ENCODE measurements at regions not wholly inside any gene's neighbourhood (a gene's known extent, or its start where the extent isn't known, plus 50 kb on each side); places are given as distances from the start of the nearest gene placed in this dataset.

GRCh38 chr5:174292348-174292747, 246.8 kb downstream of the NSG2 start:
- no peak for DNase-seq
- 76 to 94% (median 84%) methylated on average over 3 of the region's 3 CpGs for WGBS, 5 donors
- intact Hi-C loops (cut with DNase I; ENCODE audit: low total_unique reads) = no loop called here

GRCh38 chr5:174293006-174293405, 247.5 kb downstream of the NSG2 start:
- intact Hi-C loops (cut with DNase I; ENCODE audit: low total_unique reads) = no loop called here
- no peak overlapping the region for H3K4me3 ChIP-seq
- 50 to 70% (median 54%) methylated on average over 6 of the region's 6 CpGs for WGBS, 5 donors
- peaks cover 0 to 14% (median 8%) of the 10 kb centered on the region in 8 donors for H3K9me3 ChIP-seq
- TF ChIP-seq CTCF (IDR thresholded peaks at IDR 0.05 in 8 of 11, conservative IDR thresholded peaks at IDR 0.05 in 3 of 11) (no peak), POLR2AphosphoS5 (IDR thresholded peaks at IDR 0.05) (no peak)
- no peaks in the 10 kb centered on the region for H3K4me1 ChIP-seq
- H3K27ac ChIP-seq = no peak overlapping the region
- no peaks in the 10 kb centered on the region for H3K27me3 ChIP-seq (replicated peaks in 1 of 7)
- DNase-seq = no peak
- H3K36me3 ChIP-seq = no peaks in the 10 kb centered on the region

More at GRCh38 chr5:174292348-174292747, 246.8 kb downstream of the NSG2 start:
- H3K9me3 ChIP-seq = peaks cover 0 to 13% (median 7%) of the 10 kb centered on the region in 8 donors
- no peaks in the 10 kb centered on the region for H3K36me3 ChIP-seq
- no peaks in the 10 kb centered on the region for H3K27me3 ChIP-seq (replicated peaks in 1 of 7)
- H3K4me3 ChIP-seq = no peak overlapping the region
- TF ChIP-seq CTCF (IDR thresholded peaks at IDR 0.05 in 8 of 11, conservative IDR thresholded peaks at IDR 0.05 in 3 of 11) = no peak
- no peak for TF ChIP-seq POLR2A (IDR thresholded peaks at IDR 0.05)
- TF ChIP-seq POLR2AphosphoS5 (IDR thresholded peaks at IDR 0.05) = no peak
- H3K4me1 ChIP-seq = no peaks in the 10 kb centered on the region
- no peak overlapping the region for H3K27ac ChIP-seq

GRCh38 chr5:174293481-174293880, 248.0 kb downstream of the NSG2 start:
- Histone ChIP-seq H3K27ac (no peak overlapping the region), H3K4me3 (no peak overlapping the region), H3K27me3 (replicated peaks in 1 of 7) (no peaks in the 10 kb centered on the region), H3K9me3 (peaks cover 0 to 15% (median 8%) of the 10 kb centered on the region in 8 donors), H3K4me1 (no peaks in the 10 kb centered on the region), H3K36me3 (no peaks in the 10 kb centered on the region)
- intact Hi-C loops (cut with DNase I; ENCODE audit: low total_unique reads) = no loop called here
- no peak for TF ChIP-seq POLR2AphosphoS5 (IDR thresholded peaks at IDR 0.05)
- TF ChIP-seq CTCF (IDR thresholded peaks at IDR 0.05 in 8 of 11, conservative IDR thresholded peaks at IDR 0.05 in 3 of 11) = no peak
- TF ChIP-seq POLR2A (IDR thresholded peaks at IDR 0.05) = no peak
- DNase-seq = no peak
- WGBS, 5 donors = 51 to 84% (median 58%) methylated on average over 4 of the region's 4 CpGs

GRCh38 chr5:174294891-174295620, 249.6 kb downstream of the NSG2 start:
- TF ChIP-seq POLR2A (IDR thresholded peaks at IDR 0.05) (no peak), POLR2AphosphoS5 (IDR thresholded peaks at IDR 0.05) (no peak), CTCF (IDR thresholded peaks at IDR 0.05 in 8 of 11, conservative IDR thresholded peaks at IDR 0.05 in 3 of 11) (no peak)
- no peaks in the 10 kb centered on the region for H3K4me1 ChIP-seq

More at GRCh38 chr5:174294891-174295620, 249.6 kb downstream of the NSG2 start:
- H3K27ac ChIP-seq = no peak overlapping the region
- no peak for DNase-seq
- H3K27me3 ChIP-seq (replicated peaks in 1 of 7) = peaks cover 0 to 7% (median 0%) of the 10 kb centered on the region in 7 donors
- H3K4me3 ChIP-seq = no peak overlapping the region
- H3K36me3 ChIP-seq = no peaks in the 10 kb centered on the region
- H3K9me3 ChIP-seq = peaks cover 0 to 11% (median 4%) of the 10 kb centered on the region in 8 donors
- 54 to 67% (median 61%) methylated on average over 6 of the region's 6 CpGs for WGBS, 5 donors
- intact Hi-C loops (cut with DNase I; ENCODE audit: low total_unique reads) = no loop called here
